ENCODE measurements at regions not wholly inside any gene's neighbourhood (a gene's known extent, or its start where the extent isn't known, plus 50 kb on each side); places are given as distances from the start of the nearest gene placed in this dataset.

GRCh38 chrX:116278826-116279225, 108.3 kb downstream of the AGTR2 start:
- no peak for DNase-seq (ENCODE audit: low read depth in 2 of 2)
- Histone ChIP-seq H3K4me1 (ENCODE audit: control insufficient read depth, extremely low read depth, insufficient read depth, low read length) (no peaks in the 10 kb centered on the region), H3K79me2 (ENCODE audit: control insufficient read depth, insufficient read depth, low read length) (no peaks in the 10 kb centered on the region), H2AFZ (ENCODE audit: low read length) (no peak overlapping the region), H3K36me3 (ENCODE audit: control insufficient read depth, insufficient read depth, low read length) (no peaks in the 10 kb centered on the region), H4K20me1 (ENCODE audit: control insufficient read depth, extremely low read depth, insufficient read depth, low read length) (no peaks in the 10 kb centered on the region), H3K27me3 (ENCODE audit: control insufficient read depth, insufficient read depth, low read length) (no peaks in the 10 kb centered on the region), H3K4me3 (replicated peaks in 1 of 4; ENCODE audit: control extremely low read depth in 1 of 4, insufficient read depth in 1 of 4, low read depth in 3 of 4, low read length in 4 of 4) (no peak overlapping the region), H3K27ac (ENCODE audit: insufficient read depth, low read length) (no peak overlapping the region), H3K4me2 (ENCODE audit: extremely low read depth, insufficient read depth, low read length) (no peak overlapping the region), H3K9ac (ENCODE audit: insufficient read depth, low read length) (no peak overlapping the region), H3K9me3 (ENCODE audit: control insufficient read depth, insufficient read depth, low read depth, low read length) (no peaks in the 10 kb centered on the region)
- TF ChIP-seq EZH2 (IDR thresholded peaks at IDR 0.05; ENCODE audit: low read length, missing control alignments) (no peak), CTCF (conservative IDR thresholded peaks at IDR 0.05 in 1 of 2, IDR thresholded peaks at IDR 0.05 in 1 of 2; ENCODE audit: low read depth in 1 of 2, low read length in 2 of 2) (no peak)

- H3K9ac ChIP-seq (ENCODE audit: insufficient read depth, low read length) = no peak overlapping the region
- H3K27me3 ChIP-seq (ENCODE audit: control insufficient read depth, insufficient read depth, low read length) = no peaks in the 10 kb centered on the region
- H3K27ac ChIP-seq (ENCODE audit: insufficient read depth, low read length) = no peak overlapping the region
- H4K20me1 ChIP-seq (ENCODE audit: control insufficient read depth, extremely low read depth, insufficient read depth, low read length) = no peaks in the 10 kb centered on the region
- no peak overlapping the region for H3K4me2 ChIP-seq (ENCODE audit: extremely low read depth, insufficient read depth, low read length)
- H3K9me3 ChIP-seq (ENCODE audit: control insufficient read depth, insufficient read depth, low read depth, low read length) = no peaks in the 10 kb centered on the region
- H3K36me3 ChIP-seq (ENCODE audit: control insufficient read depth, insufficient read depth, low read length) = no peaks in the 10 kb centered on the region
- no peak overlapping the region for H2AFZ ChIP-seq (ENCODE audit: low read length)
- no peak overlapping the region for H3K4me3 ChIP-seq (replicated peaks in 1 of 4; ENCODE audit: control extremely low read depth in 1 of 4, insufficient read depth in 1 of 4, low read depth in 3 of 4, low read length in 4 of 4)
- no peaks in the 10 kb centered on the region for H3K79me2 ChIP-seq (ENCODE audit: control insufficient read depth, insufficient read depth, low read length)
- no peaks in the 10 kb centered on the region for H3K4me1 ChIP-seq (ENCODE audit: control insufficient read depth, extremely low read depth, insufficient read depth, low read length)
- TF ChIP-seq CTCF (conservative IDR thresholded peaks at IDR 0.05 in 1 of 2, IDR thresholded peaks at IDR 0.05 in 1 of 2; ENCODE audit: low read depth in 1 of 2, low read length in 2 of 2) (no peak), EZH2 (IDR thresholded peaks at IDR 0.05; ENCODE audit: low read length, missing control alignments) (no peak)
- no peak for DNase-seq (ENCODE audit: low read depth in 2 of 2)
These were observed 110.6 kb downstream of the AGTR2 start for GRCh38 chrX:116281106-116281505.

GRCh38 chrX:116282751-116283150, 112.2 kb downstream of the AGTR2 start:
- TF ChIP-seq CTCF (conservative IDR thresholded peaks at IDR 0.05 in 1 of 2, IDR thresholded peaks at IDR 0.05 in 1 of 2; ENCODE audit: low read depth in 1 of 2, low read length in 2 of 2) (no peak), EZH2 (IDR thresholded peaks at IDR 0.05; ENCODE audit: low read length, missing control alignments) (no peak)
- H3K9me3 ChIP-seq (ENCODE audit: control insufficient read depth, insufficient read depth, low read depth, low read length) = no peaks in the 10 kb centered on the region
- H3K79me2 ChIP-seq (ENCODE audit: control insufficient read depth, insufficient read depth, low read length) = no peaks in the 10 kb centered on the region
- peak in 1 of 2 donors; percentile 14 for DNase-seq (ENCODE audit: low read depth in 2 of 2)
- no peaks in the 10 kb centered on the region for H3K4me1 ChIP-seq (ENCODE audit: control insufficient read depth, extremely low read depth, insufficient read depth, low read length)
- no peak overlapping the region for H3K4me2 ChIP-seq (ENCODE audit: extremely low read depth, insufficient read depth, low read length)
- H4K20me1 ChIP-seq (ENCODE audit: control insufficient read depth, extremely low read depth, insufficient read depth, low read length) = no peaks in the 10 kb centered on the region
- H3K9ac ChIP-seq (ENCODE audit: insufficient read depth, low read length) = no peak overlapping the region
- no peak overlapping the region for H2AFZ ChIP-seq (ENCODE audit: low read length)
- no peaks in the 10 kb centered on the region for H3K27me3 ChIP-seq (ENCODE audit: control insufficient read depth, insufficient read depth, low read length)
- H3K27ac ChIP-seq (ENCODE audit: insufficient read depth, low read length) = no peak overlapping the region
- no peak overlapping the region for H3K4me3 ChIP-seq (replicated peaks in 1 of 4; ENCODE audit: control extremely low read depth in 1 of 4, insufficient read depth in 1 of 4, low read depth in 3 of 4, low read length in 4 of 4)
- no peaks in the 10 kb centered on the region for H3K36me3 ChIP-seq (ENCODE audit: control insufficient read depth, insufficient read depth, low read length)
